Vagina (tissue), 2 donors: ENCODE measurements at regions not wholly inside any gene's neighbourhood (a gene's known extent, or its start where the extent isn't known, plus 50 kb on each side); places are given as distances from the start of the nearest gene placed in this dataset.

Source experiments
- POLR2A ChIP-seq, 2 donors: fragments of 450-650 bp; IDR thresholded peaks; one replicate each; pipeline ENCODE4 v1.6.1; 2017; ENCODE audit warnings: antibody characterized with exemption in 2 of 2, mild to moderate bottlenecking in 2 of 2, moderate library complexity in 2 of 2
- TF ChIP-seq, protein P1 (sequence below), 3 experiments: fragments of 450-650 bp in 2 of 3; fragments of 200-600 bp in 1 of 3; sonication (generic) in 1 of 3; IDR thresholded peaks; one replicate each; pipeline ENCODE4 v1.5.1; 2017 to 2019; ENCODE audit warnings: antibody characterized with exemption in 3 of 3, mild to moderate bottlenecking in 2 of 3, moderate library complexity in 2 of 3

GRCh38 chr4:60934566-60935295 lies 265.4 kb upstream of the ADGRL3 start:
- TF ChIP-seq POLR2A (IDR thresholded peaks at IDR 0.05): no peak
- TF ChIP-seq, protein P1, sequence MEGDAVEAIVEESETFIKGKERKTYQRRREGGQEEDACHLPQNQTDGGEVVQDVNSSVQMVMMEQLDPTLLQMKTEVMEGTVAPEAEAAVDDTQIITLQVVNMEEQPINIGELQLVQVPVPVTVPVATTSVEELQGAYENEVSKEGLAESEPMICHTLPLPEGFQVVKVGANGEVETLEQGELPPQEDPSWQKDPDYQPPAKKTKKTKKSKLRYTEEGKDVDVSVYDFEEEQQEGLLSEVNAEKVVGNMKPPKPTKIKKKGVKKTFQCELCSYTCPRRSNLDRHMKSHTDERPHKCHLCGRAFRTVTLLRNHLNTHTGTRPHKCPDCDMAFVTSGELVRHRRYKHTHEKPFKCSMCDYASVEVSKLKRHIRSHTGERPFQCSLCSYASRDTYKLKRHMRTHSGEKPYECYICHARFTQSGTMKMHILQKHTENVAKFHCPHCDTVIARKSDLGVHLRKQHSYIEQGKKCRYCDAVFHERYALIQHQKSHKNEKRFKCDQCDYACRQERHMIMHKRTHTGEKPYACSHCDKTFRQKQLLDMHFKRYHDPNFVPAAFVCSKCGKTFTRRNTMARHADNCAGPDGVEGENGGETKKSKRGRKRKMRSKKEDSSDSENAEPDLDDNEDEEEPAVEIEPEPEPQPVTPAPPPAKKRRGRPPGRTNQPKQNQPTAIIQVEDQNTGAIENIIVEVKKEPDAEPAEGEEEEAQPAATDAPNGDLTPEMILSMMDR (IDR thresholded peaks at IDR 0.05): no peak
